H54 (cell line): ENCODE measurements at regions not wholly inside any gene's neighbourhood (a gene's known extent, or its start where the extent isn't known, plus 50 kb on each side); places are given as distances from the start of the nearest gene placed in this dataset.
"Not testable (repeated sequence)": the region's sequence is repeated elsewhere in the genome, so short reads cannot be mapped to it uniquely, and the experiment has no call there.

Experiments used
- DNase-seq: peaks from one replicate; pipeline ENCODE4 v3.0.0; 2011; ENCODE audit warnings: low spot score, mixed read lengths; ENCODE audit not compliant: insufficient read length
- FAIRE-seq: peaks from 3 replicates; lab custom pipeline; 2011; peaks lifted over from hg19 to GRCh38; lab: Jason Lieb, UNC
- POLR2A ChIP-seq: IDR thresholded peaks from 2 replicates; pipeline ENCODE4 v1.6.1; 2011; ENCODE audit warnings: low read depth, mild to moderate bottlenecking, low read length

- DNase-seq (no peak), FAIRE-seq (no peak)
- TF ChIP-seq POLR2A: no peak
Measured at GRCh38 chr12:112597986-112598385, 179.2 kb downstream of the PTPN11 start.

GRCh38 chr12:112598626-112599025 is 179.9 kb downstream of the PTPN11 start:
- TF ChIP-seq POLR2A: no peak
- no peak for DNase-seq
- no peak for FAIRE-seq

GRCh38 chr12:112599871-112600270 is 181.1 kb downstream of the PTPN11 start:
- FAIRE-seq (no peak), DNase-seq (no peak)
- TF ChIP-seq POLR2A: no peak

GRCh38 chr12:112602150-112602549 is 183.4 kb downstream of the PTPN11 start:
- no peak for DNase-seq
- TF ChIP-seq POLR2A: no peak
- no peak for FAIRE-seq

GRCh38 chr12:112606611-112607365 is 184.8 kb upstream of the RPH3A start:
- DNase-seq (no peak), FAIRE-seq (no peak)
- TF ChIP-seq POLR2A: no peak

GRCh38 chr12:112607427-112607826 is 184.1 kb upstream of the RPH3A start:
- TF ChIP-seq POLR2A: no peak
- FAIRE-seq (no peak), DNase-seq (no peak)

GRCh38 chr12:112611908-112612307 is 179.6 kb upstream of the RPH3A start:
- DNase-seq: no peak
- no peak for FAIRE-seq
- TF ChIP-seq POLR2A: no peak

- no peak for FAIRE-seq
- no peak for DNase-seq
- no peak for TF ChIP-seq POLR2A
Measured at GRCh38 chr12:112615196-112615595, 176.4 kb upstream of the RPH3A start.

GRCh38 chr12:112616469-112617152 is 174.9 kb upstream of the RPH3A start:
- DNase-seq (no peak), FAIRE-seq (no peak)
- no peak for TF ChIP-seq POLR2A

GRCh38 chr12:112617153-112617505 is 174.4 kb upstream of the RPH3A start:
- DNase-seq (no peak), FAIRE-seq (no peak)
- no peak for TF ChIP-seq POLR2A

- FAIRE-seq (no peak), DNase-seq (no peak)
- TF ChIP-seq POLR2A: no peak
Measured at GRCh38 chr12:112627851-112628250, 163.7 kb upstream of the RPH3A start.

GRCh38 chr12:112631974-112632373 is 159.6 kb upstream of the RPH3A start:
- not testable (repeated sequence) for FAIRE-seq

GRCh38 chr12:112635036-112635435 is 156.5 kb upstream of the RPH3A start:
- no peak for DNase-seq
- no peak for FAIRE-seq
- TF ChIP-seq POLR2A: no peak

More at GRCh38 chr12:112631974-112632373, 159.6 kb upstream of the RPH3A start:
- not testable (repeated sequence) for DNase-seq

GRCh38 chr12:112638420-112638819 is 153.1 kb upstream of the RPH3A start:
- FAIRE-seq (no peak), DNase-seq (no peak)
- TF ChIP-seq POLR2A: no peak

- DNase-seq: no peak
- no peak for FAIRE-seq
- no peak for TF ChIP-seq POLR2A
Measured at GRCh38 chr12:112645586-112645985, 146.0 kb upstream of the RPH3A start.

- no peak for TF ChIP-seq POLR2A
- FAIRE-seq (no peak), DNase-seq (no peak)
Measured at GRCh38 chr12:112656141-112656540, 135.4 kb upstream of the RPH3A start.
